ENCODE measurements at regions not wholly inside any gene's neighbourhood (a gene's known extent, or its start where the extent isn't known, plus 50 kb on each side); places are given as distances from the start of the nearest gene placed in this dataset.

- no peak for DNase-seq (ENCODE audit: extremely low spot score, unreplicated experiment)
- Mint-ChIP-seq H3K36me3 (no peaks in the 10 kb centered on the region), H3K4me1 (ENCODE audit: unreplicated experiment) (no peaks in the 10 kb centered on the region), H3K9me3 (peaks cover 5% of the 10 kb centered on the region), H3K27ac (no peak overlapping the region), H3K4me3 (no peak overlapping the region), H3K27me3 (no peaks in the 10 kb centered on the region)
- TF ChIP-seq CTCF (conservative IDR thresholded peaks at IDR 0.05), result no peak
These were observed 107.5 kb upstream of the VCX2 start for GRCh38 chrX:8278557-8278956.

- H3K36me3 Mint-ChIP-seq, result no peaks in the 10 kb centered on the region
- H3K27ac Mint-ChIP-seq, result no peak overlapping the region
- H3K27me3 Mint-ChIP-seq, result no peaks in the 10 kb centered on the region
- TF ChIP-seq CTCF (conservative IDR thresholded peaks at IDR 0.05), result no peak
- H3K4me3 Mint-ChIP-seq, result no peak overlapping the region
- peaks cover 5% of the 10 kb centered on the region for H3K9me3 Mint-ChIP-seq
- no peaks in the 10 kb centered on the region for H3K4me1 Mint-ChIP-seq (ENCODE audit: unreplicated experiment)
- no peak for DNase-seq (ENCODE audit: extremely low spot score, unreplicated experiment)
These were observed 108.3 kb upstream of the VCX2 start for GRCh38 chrX:8279323-8279722.

DNA sequence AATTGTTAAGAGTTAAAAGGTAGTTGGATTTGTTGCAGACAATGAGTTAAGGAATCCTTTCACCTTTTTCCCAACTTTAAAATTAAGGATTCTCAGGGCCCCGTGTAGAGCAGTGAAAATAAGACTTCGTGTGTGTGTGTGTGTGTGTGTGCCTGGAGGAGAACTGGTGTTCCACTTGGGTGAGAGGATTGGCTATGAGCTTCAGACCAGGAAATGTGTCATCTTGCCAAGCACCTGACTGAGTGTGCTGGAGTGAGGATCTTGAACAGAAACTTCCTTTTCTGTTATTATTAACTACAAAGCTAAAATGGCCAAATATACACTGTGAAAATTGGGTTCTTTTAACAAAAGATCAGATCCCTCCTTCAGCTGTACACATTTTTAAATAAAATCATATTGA lies 113.1 kb upstream of the VCX2 start:
- Mint-ChIP-seq H3K36me3 (no peaks in the 10 kb centered on the region), H3K9me3 (no peaks in the 10 kb centered on the region), H3K4me3 (no peak overlapping the region), H3K4me1 (ENCODE audit: unreplicated experiment) (no peaks in the 10 kb centered on the region), H3K27ac (no peak overlapping the region), H3K27me3 (peaks cover 3% of the 10 kb centered on the region)
- DNase-seq (ENCODE audit: extremely low spot score, unreplicated experiment), result no peak
- TF ChIP-seq CTCF (conservative IDR thresholded peaks at IDR 0.05), result no peak

- no peaks in the 10 kb centered on the region for H3K36me3 Mint-ChIP-seq
- no peak overlapping the region for H3K27ac Mint-ChIP-seq
- no peak for DNase-seq (ENCODE audit: extremely low spot score, unreplicated experiment)
- no peak for TF ChIP-seq CTCF (conservative IDR thresholded peaks at IDR 0.05)
- no peaks in the 10 kb centered on the region for H3K9me3 Mint-ChIP-seq
- no peak overlapping the region for H3K4me3 Mint-ChIP-seq
- H3K4me1 Mint-ChIP-seq (ENCODE audit: unreplicated experiment), result no peaks in the 10 kb centered on the region
- peaks cover 10% of the 10 kb centered on the region for H3K27me3 Mint-ChIP-seq
These were observed 117.5 kb upstream of the VCX2 start for GRCh38 chrX:8288590-8288989.

DNA sequence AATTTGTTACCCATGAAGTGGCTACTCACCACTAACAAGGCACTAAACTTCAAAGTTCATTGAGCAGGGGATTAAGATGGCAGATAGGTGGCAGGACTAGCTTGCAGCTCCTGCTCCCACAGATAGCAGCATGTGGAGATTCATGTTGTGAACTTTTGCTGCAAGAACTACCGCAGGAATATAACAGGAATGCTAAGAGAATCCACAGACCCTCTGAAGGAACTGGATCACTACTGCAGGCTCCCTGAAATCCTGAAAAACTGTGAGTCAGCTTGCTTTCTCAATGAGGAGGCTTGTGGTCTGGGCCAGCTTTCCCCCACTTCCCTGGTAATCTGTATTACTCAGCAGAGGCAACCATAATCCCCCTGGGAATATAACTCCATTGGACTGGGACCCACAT lies 118.5 kb upstream of the VCX2 start:
- no peak overlapping the region for H3K4me3 Mint-ChIP-seq
- no peak overlapping the region for H3K27ac Mint-ChIP-seq
- no peaks in the 10 kb centered on the region for H3K36me3 Mint-ChIP-seq
- H3K9me3 Mint-ChIP-seq, result no peaks in the 10 kb centered on the region
- TF ChIP-seq CTCF (conservative IDR thresholded peaks at IDR 0.05), result no peak
- peaks cover 14% of the 10 kb centered on the region for H3K27me3 Mint-ChIP-seq
- H3K4me1 Mint-ChIP-seq (ENCODE audit: unreplicated experiment), result no peaks in the 10 kb centered on the region
- no peak for DNase-seq (ENCODE audit: extremely low spot score, unreplicated experiment)

GRCh38 chrX:8297766-8298165 lies 126.7 kb upstream of the VCX2 start:
- DNase-seq (ENCODE audit: extremely low spot score, unreplicated experiment), result no peak
- no peaks in the 10 kb centered on the region for H3K36me3 Mint-ChIP-seq
- no peak overlapping the region for H3K27ac Mint-ChIP-seq
- TF ChIP-seq CTCF (conservative IDR thresholded peaks at IDR 0.05), result no peak
- no peaks in the 10 kb centered on the region for H3K4me1 Mint-ChIP-seq (ENCODE audit: unreplicated experiment)
- no peaks in the 10 kb centered on the region for H3K9me3 Mint-ChIP-seq
- no peak overlapping the region for H3K4me3 Mint-ChIP-seq
- H3K27me3 Mint-ChIP-seq, result peaks cover 18% of the 10 kb centered on the region
